HFF-Myc (cell line): ENCODE measurements at regions not wholly inside any gene's neighbourhood (a gene's known extent, or its start where the extent isn't known, plus 50 kb on each side); places are given as distances from the start of the nearest gene placed in this dataset.

Experiments used
- DNase-seq: peaks from one replicate; pipeline ENCODE4 v3.0.0-alpha.2; 2011; ENCODE audit warnings: low read depth; ENCODE audit errors: extremely low read depth
- H3K4me3 ChIP-seq: replicated peaks from 2 replicates; pipeline ENCODE4 v1.5.1; 2011; ENCODE audit warnings: low read depth, mild to moderate bottlenecking, control low read depth, low read length
- TF ChIP-seq, protein P1 (sequence below): IDR thresholded peaks from 2 replicates; pipeline ENCODE4 v1.5.1; 2012; ENCODE audit warnings: mild to moderate bottlenecking, low read depth, low read length, control low read depth; ENCODE audit errors: missing control alignments

DNA sequence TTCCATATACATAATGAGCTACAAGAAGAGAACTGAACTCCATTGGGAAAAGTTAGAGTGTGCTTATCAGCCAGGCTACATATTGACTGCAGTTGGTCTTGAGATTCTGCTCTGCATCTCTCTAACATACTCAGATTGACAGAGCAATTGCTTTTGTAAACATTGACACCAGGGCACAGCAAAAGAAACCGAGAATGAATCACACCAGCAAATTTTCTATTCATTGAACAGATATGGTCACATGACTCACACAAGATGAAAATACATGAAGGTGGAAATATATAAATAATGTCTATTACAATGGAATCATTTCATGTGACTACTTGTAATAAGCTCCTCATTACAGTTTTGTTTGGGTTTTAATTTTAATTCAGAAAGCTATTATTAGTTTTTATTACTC is 691.9 kb upstream of the TMEFF2 start:
- DNase-seq, result no peak
- no peak overlapping the region for H3K4me3 ChIP-seq
- TF ChIP-seq, protein P1, sequence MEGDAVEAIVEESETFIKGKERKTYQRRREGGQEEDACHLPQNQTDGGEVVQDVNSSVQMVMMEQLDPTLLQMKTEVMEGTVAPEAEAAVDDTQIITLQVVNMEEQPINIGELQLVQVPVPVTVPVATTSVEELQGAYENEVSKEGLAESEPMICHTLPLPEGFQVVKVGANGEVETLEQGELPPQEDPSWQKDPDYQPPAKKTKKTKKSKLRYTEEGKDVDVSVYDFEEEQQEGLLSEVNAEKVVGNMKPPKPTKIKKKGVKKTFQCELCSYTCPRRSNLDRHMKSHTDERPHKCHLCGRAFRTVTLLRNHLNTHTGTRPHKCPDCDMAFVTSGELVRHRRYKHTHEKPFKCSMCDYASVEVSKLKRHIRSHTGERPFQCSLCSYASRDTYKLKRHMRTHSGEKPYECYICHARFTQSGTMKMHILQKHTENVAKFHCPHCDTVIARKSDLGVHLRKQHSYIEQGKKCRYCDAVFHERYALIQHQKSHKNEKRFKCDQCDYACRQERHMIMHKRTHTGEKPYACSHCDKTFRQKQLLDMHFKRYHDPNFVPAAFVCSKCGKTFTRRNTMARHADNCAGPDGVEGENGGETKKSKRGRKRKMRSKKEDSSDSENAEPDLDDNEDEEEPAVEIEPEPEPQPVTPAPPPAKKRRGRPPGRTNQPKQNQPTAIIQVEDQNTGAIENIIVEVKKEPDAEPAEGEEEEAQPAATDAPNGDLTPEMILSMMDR, result no peak

DNA sequence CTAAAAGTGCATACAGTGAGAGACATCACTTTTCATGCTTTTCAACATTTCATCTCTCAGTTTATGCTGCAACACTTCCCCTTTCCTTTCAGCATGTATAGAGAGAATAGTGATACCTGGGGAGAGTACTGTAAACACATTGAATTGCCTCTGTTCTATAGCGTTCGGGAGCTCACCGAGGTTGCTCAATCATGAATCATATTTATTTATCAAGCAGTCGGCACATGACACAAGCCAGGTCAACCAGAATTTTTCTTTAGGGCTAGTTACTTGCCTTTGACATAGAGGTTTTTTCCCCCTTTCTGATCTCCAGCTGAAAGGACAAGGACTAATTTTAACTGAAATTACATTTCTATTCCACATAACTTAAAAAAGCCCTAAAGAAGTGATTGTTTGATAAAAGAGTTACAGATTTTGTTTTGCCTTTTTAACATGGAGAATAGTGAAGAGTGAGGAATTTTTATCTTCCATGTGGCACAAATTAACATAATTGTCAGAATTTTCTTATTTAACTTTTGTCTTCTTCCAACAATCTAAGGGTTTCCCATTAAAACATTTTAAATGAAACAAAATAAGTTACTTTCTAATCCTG is 690.9 kb upstream of the TMEFF2 start:
- no peak for DNase-seq
- TF ChIP-seq, protein P1, result no peak
- no peak overlapping the region for H3K4me3 ChIP-seq

DNA sequence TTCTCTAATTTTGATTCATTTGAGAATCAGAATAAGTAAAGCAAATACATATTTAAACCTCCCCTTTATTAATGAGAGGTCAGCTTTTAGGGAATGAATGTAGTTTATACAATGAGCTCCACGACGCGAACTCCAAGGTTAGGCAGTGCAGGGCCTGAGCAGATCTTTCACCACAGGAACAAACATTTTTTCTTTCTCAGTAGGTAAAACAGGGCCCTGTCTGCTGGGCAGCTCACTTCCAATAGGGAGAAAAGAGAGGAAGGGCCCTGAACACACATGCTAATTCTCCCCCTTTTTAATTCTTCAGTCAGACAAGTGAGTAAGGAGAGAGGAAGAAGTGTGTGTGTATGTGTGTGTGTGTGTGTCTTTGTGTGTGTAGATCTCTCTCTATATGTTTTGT is 682.4 kb upstream of the TMEFF2 start:
- DNase-seq, result no peak
- TF ChIP-seq, protein P1, result no peak

DNA sequence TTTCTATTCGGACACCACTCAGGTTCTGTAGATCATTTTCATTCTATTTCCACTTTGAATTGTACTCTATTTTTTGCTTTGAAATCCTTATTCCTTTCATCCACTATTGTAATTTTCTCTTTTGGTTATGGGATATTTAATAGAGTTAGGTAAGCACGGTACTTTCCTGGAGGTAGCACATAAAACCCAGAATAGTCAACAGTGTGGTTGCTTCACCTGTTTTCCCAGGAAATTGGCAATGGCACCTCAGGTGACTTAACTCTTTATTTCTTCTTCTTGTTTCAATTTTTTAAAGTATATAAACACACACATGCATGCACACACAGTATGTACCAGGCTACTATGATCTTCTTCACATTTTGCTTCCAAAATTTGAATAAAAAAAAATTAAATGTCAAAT is 682.0 kb upstream of the TMEFF2 start:
- no peak for DNase-seq
- TF ChIP-seq, protein P1, result no peak
- no peak overlapping the region for H3K4me3 ChIP-seq

More for the DNA sequence above, 682.4 kb upstream of the TMEFF2 start:
- H3K4me3 ChIP-seq, result no peak overlapping the region

DNA sequence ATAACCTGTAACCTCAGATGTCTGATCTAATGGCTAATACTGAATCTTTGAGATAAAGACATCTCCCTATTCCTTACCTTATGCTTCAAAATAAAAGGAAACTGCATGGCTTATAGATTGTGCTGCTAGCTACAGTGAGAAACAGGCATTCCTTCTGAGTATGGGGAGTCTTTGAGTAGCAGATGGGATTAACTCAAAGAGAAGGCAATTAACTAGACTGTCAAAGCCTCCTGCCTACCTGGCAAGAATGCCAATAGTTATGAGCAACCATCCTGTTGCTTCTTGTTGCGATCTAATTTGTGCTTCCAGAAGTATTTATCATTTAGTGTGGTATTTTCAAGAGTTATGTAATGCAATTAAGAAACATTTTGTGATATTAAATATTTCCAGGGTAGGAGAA is 660.0 kb upstream of the TMEFF2 start:
- DNase-seq, result no peak
- no peak overlapping the region for H3K4me3 ChIP-seq
- TF ChIP-seq, protein P1, result no peak

DNA sequence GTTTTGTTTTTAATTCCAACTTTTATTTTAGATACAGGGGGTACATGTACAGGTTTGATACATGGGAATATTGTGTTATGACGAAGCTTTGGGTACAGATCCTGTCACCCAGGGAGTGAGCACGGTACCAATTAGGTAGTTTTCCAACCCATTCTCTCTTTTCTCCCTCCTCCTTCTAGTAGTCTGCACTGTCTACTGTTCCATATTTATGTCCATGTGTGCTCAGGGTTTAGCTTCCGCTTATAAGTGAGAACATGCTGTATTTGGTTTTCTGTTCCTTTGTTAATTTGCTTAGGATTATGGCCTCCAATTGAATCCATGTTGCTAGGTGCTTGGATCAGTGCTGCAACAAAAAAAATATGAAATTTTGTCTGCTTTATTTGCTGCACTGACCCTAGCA is 659.3 kb upstream of the TMEFF2 start:
- TF ChIP-seq, protein P1, result no peak
- no peak overlapping the region for H3K4me3 ChIP-seq
- no peak for DNase-seq

DNA sequence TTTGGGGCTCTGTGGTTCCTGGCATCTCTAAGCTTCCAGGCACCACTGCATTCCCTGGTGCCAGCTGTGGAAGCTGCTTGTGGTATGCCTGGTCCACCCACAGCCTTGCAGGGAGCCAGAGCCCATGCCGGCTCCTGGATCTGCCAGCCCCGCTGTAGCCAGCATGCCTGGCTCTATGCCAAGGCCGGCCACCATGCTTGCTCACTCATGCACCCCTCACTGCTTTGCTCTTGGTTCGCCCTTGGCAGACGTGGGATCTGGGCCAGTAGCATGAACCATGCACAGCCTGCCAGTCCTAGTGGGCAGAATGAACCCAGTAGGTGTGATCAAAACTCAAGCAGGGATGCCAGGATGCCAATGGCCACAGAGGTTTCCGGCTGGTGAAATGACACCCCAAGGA is 634.2 kb upstream of the TMEFF2 start:
- TF ChIP-seq, protein P1, result no peak
- no peak for DNase-seq
- no peak overlapping the region for H3K4me3 ChIP-seq
